Progenitor cell of endocrine pancreas (in vitro differentiated cells): ENCODE measurements at regions not wholly inside any gene's neighbourhood (a gene's known extent, or its start where the extent isn't known, plus 50 kb on each side); places are given as distances from the start of the nearest gene placed in this dataset.

Experiments used
- DNase-seq: peaks from one replicate; pipeline ENCODE4 v3.0.0; 2021; ENCODE audit warnings: low spot score; ENCODE audit not compliant: unreplicated experiment
- H3K27ac Mint-ChIP-seq: 2 replicates; pipeline ENCODE4 v1.8.0; 2021; ENCODE audit warnings: mild to moderate bottlenecking, moderate library complexity, mixed read lengths
- H3K27me3 Mint-ChIP-seq: 2 replicates; pipeline ENCODE4 v1.8.0; 2021; ENCODE audit warnings: mixed read lengths
- H3K36me3 Mint-ChIP-seq: 2 replicates; pipeline ENCODE4 v1.8.0; 2022; ENCODE audit warnings: mixed read lengths; ENCODE audit not compliant: insufficient read depth
- H3K4me1 Mint-ChIP-seq: 2 replicates; pipeline ENCODE4 v1.8.0; 2021; ENCODE audit warnings: low read depth, mixed read lengths
- H3K4me3 Mint-ChIP-seq: 2 replicates; pipeline ENCODE4 v1.8.0; 2021; ENCODE audit warnings: low read depth, mild to moderate bottlenecking, moderate library complexity, mixed read lengths
- H3K9me3 Mint-ChIP-seq: 2 replicates; pipeline ENCODE4 v1.8.0; 2021; ENCODE audit warnings: low read depth, mixed read lengths
- CTCF ChIP-seq: fragments of 200-600 bp; sonication (generic); IDR thresholded peaks from one replicate; pipeline ENCODE4 v1.5.0; 2021; ENCODE audit warnings: antibody characterized with exemption, mild to moderate bottlenecking; ENCODE audit not compliant: unreplicated experiment

GRCh38 chr4:45062935-45063545 is 336.7 kb upstream of the GNPDA2 start:
- no peak overlapping the region for H3K27ac Mint-ChIP-seq
- no peak for DNase-seq
- no peak overlapping the region for H3K4me3 Mint-ChIP-seq
- H3K36me3 Mint-ChIP-seq, result no peaks in the 10 kb centered on the region
- H3K27me3 Mint-ChIP-seq, result no peaks in the 10 kb centered on the region
- H3K4me1 Mint-ChIP-seq, result no peaks in the 10 kb centered on the region
- TF ChIP-seq CTCF, result no peak
- peaks cover 2% of the 10 kb centered on the region for H3K9me3 Mint-ChIP-seq

GRCh38 chr4:45043911-45044310 is 317.6 kb upstream of the GNPDA2 start:
- Mint-ChIP-seq H3K27ac (no peak overlapping the region), H3K4me1 (no peaks in the 10 kb centered on the region), H3K36me3 (no peaks in the 10 kb centered on the region), H3K4me3 (no peak overlapping the region), H3K9me3 (peaks cover 15% of the 10 kb centered on the region), H3K27me3 (no peaks in the 10 kb centered on the region)
- TF ChIP-seq CTCF, result no peak
- DNase-seq, result no peak

- no peak overlapping the region for H3K4me3 Mint-ChIP-seq
- no peak for TF ChIP-seq CTCF
- no peaks in the 10 kb centered on the region for H3K9me3 Mint-ChIP-seq
- H3K27me3 Mint-ChIP-seq, result no peaks in the 10 kb centered on the region
- H3K36me3 Mint-ChIP-seq, result no peaks in the 10 kb centered on the region
- peaks cover 2% of the 10 kb centered on the region for H3K4me1 Mint-ChIP-seq
- no peak overlapping the region for H3K27ac Mint-ChIP-seq
- no peak for DNase-seq
Observed at GRCh38 chr4:45036677-45037076, 310.3 kb upstream of the GNPDA2 start.

DNA sequence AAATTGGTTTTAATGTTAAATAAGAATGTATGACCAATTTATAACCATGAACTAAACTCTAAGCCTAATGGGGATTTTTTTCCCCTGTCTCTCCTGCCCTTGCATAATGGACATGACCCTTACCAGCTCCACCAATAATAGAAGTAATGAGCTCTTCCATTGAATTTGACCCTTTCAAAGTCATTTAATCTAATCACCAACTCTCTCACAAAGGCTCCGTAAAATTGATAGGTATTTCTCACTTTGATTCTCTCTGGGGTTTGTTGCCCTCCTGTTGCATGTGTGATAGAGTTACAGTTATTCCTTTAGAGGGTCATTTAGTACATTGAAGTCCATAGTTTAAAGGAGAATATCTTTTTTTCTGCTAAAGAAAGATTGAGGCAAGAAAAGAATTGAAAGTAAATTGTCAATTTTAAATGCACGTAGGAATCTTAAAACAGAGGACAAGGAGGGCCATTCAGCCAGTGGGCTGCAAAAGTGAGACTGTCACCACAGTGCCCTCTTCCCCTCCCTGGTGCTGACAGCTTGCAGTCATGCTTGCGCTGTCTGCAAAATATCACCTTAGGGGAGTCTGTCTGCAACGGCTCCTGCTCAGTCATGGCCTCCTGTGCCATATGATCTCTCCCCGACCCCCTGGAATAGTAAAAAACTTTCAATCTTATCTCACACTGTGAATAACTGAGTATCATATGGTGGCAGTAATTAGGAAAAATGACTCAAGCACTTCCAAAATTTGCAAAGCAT is 307.5 kb upstream of the GNPDA2 start:
- Mint-ChIP-seq H3K27ac (no peak overlapping the region), H3K4me3 (no peak overlapping the region), H3K4me1 (peaks cover 4% of the 10 kb centered on the region), H3K36me3 (no peaks in the 10 kb centered on the region), H3K27me3 (no peaks in the 10 kb centered on the region), H3K9me3 (no peaks in the 10 kb centered on the region)
- DNase-seq, result no peak
- TF ChIP-seq CTCF, result no peak

DNA sequence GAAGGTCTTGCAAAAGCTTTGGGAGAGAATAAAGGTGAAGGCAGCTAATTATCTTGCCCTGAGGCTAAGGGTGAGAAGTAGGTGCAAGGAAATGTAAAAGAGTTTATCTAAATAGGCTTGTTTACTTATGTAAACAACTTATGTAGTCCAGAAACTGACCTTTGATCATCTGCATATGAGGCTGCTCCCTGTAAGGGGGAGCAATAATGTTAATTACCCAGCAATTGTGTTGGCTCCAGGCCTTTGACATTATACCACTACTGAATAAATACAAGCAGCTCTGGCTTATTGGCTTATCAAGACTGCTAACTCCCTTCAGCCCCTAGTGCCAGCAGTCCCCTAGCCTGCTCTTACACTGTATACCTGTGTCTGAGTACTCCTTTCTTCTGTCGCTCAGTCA is 303.7 kb upstream of the GNPDA2 start:
- Mint-ChIP-seq H3K9me3 (no peaks in the 10 kb centered on the region), H3K36me3 (no peaks in the 10 kb centered on the region), H3K27me3 (no peaks in the 10 kb centered on the region), H3K4me3 (no peak overlapping the region), H3K27ac (no peak overlapping the region), H3K4me1 (peaks cover 4% of the 10 kb centered on the region)
- DNase-seq, result no peak
- TF ChIP-seq CTCF, result no peak
